GM20431 (cell line): ENCODE measurements at regions not wholly inside any gene's neighbourhood (a gene's known extent, or its start where the extent isn't known, plus 50 kb on each side); places are given as distances from the start of the nearest gene placed in this dataset.

Experiments used
- in situ Hi-C: fragments of 300-500 bp; cut with MseI, MboI; formaldehyde crosslinking; loops from one replicate; pipeline ENCODE4 v1.15.0; 2020; ENCODE audit warnings: low sequenced_read_pairs; ENCODE audit not compliant: unreplicated experiment

DNA sequence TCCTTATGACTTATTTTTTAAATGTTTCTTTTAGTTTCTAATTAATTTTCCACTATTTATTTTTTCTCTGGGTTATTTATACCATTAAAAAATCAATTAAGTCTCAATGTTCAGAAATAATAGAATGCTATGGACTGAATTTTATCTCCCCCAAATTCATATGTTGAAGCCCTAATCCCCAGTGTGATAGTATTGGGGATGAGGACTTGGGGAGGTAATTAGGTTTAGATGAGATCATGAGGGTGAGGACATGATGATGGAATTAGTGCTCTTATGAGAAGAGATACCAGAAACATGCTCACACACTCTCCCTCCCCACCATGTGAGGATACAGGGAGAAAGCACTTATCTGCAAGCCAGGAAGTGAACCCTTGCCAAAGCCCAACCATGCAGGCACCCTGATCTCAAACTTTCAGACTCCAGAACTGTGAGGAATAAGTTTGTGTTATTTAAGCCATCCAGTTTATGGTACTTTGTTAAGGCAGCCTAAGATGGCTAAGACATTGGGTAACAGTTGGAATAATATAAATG lies 202.6 kb downstream of the MDFIC start:
- in situ Hi-C loops: no loop called here

GRCh38 chr7:115123441-115123840 lies 201.5 kb downstream of the MDFIC start:
- in situ Hi-C loops: no loop called here

GRCh38 chr7:115122388-115122787 lies 200.5 kb downstream of the MDFIC start:
- in situ Hi-C loops: no loop called here

DNA sequence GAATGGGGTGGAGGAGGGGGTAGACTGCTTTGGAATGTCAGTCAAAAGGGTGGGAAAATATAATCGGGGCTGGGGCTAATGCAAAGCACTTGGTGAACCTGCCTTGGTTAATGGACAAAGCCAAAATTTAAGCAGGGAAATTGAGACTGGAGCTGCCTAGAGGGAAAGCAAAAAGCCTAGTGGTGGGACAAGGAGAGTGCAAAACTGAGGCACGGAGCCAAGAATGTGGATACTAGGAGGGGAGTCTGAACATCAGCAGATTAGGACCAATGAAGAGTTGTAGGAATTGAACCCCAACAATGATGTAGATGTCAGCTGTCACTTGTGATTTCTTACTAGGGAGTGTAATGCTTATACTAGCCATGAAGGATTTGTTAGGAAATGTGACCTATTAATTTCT lies 195.9 kb downstream of the MDFIC start:
- in situ Hi-C loops: no loop called here

DNA sequence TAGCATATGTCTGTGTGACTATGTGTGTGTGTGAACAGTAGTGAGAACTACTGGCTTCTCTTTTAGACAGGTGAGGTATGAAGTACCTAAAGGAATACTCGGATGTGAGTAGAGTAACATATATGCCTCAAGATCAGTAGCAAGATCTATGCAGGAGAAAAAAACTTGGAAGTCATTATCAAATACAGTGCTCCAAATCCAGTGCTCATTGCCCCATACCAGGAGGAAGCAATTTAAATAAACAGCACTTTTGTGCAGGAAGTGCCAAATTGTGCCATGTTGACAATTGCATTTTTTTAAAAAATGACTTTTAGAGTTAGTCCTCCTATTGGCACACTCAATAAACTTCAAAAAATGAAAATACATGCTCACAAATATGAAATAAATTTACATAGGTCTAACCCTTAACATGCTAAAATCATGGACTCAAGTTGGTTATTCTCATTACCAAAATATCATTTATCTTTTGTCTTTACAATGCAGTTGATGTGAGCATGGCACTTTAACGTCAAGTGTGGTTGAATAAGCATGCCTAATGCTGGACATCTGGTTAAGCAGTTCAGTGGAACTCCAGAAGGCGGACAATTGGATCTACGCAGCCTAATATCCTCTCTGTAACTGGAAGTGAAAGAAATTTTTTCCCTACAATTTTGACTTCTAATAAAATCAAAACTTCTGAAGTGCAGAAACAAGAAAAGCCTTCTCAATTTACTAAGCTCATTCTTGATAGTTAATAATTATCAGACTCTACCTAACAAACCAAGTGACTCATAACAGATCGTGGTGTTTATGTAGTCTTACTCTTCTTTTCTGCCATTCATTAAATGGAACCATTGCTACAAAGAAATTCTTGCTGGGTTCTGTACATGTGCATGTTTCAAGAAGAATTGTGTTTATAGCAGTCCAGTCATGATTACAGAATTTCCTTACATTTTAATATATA lies 195.2 kb downstream of the MDFIC start:
- in situ Hi-C loops: no loop called here

GRCh38 chr7:115113776-115114175 lies 191.9 kb downstream of the MDFIC start:
- in situ Hi-C loops: no loop called here

- in situ Hi-C loops: no loop called here
Measured at GRCh38 chr7:115113131-115113530, 191.2 kb downstream of the MDFIC start.

DNA sequence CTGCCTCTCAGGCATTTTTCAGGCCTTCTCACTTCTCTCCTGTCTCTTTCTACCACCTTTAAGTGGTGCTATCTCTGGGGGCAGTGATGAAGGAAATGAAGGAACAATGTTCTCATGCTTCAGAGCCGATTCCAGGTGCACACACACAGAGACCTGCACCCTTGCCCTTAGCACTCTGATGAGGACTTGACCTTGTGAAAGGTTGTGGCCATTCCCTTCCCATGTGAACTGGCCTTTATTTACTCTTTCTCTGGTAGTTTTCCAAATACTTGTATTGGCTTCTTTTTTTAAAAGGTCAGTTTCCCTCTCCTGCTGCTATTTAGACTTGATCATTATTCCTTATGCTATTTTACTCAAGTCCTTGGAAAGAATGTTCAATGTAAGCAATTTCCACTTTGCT lies 188.6 kb downstream of the MDFIC start:
- in situ Hi-C loops: no loop called here

DNA sequence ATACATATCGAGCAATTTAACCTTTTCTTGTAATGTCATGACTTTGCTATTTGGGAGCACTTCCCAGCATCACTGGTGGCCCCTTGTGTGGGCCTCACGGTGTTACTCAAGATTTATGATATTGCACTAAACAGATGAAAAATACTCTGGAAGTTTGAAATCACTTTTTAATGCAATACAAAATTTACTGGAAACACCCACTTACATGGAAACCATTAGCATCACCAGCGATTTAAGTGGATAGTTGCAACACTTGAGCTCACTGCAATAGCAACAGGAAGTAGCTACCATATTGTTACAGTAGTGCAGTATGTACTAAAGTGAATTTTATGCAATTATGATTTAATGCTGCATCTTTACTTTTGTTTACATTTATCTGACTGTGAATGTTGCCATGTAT lies 184.4 kb downstream of the MDFIC start:
- in situ Hi-C loops: no loop called here

- in situ Hi-C loops: no loop called here
Measured at GRCh38 chr7:115102738-115103137, 180.8 kb downstream of the MDFIC start.

- in situ Hi-C loops: no loop called here
Measured at GRCh38 chr7:115101199-115101598, 179.3 kb downstream of the MDFIC start.

DNA sequence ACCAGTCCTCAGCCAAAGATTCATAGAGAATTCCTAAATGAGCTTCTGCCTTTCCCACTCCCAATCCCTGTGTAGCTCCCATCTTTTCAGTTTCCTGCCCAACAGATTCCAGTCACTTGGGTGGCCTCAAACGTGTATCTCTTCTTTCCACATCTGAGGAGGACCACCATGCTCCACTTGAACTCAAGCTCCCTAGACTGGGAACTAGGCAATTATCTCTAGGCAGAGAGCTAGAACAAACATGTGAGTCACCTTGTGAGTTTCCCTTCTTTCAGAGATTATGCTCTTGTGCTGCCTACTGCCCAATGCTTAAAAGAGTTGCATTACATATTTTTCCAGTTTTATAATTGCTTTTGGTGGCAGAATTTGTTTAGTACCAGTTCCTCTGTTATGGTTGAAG lies 178.0 kb downstream of the MDFIC start:
- in situ Hi-C loops: no loop called here

DNA sequence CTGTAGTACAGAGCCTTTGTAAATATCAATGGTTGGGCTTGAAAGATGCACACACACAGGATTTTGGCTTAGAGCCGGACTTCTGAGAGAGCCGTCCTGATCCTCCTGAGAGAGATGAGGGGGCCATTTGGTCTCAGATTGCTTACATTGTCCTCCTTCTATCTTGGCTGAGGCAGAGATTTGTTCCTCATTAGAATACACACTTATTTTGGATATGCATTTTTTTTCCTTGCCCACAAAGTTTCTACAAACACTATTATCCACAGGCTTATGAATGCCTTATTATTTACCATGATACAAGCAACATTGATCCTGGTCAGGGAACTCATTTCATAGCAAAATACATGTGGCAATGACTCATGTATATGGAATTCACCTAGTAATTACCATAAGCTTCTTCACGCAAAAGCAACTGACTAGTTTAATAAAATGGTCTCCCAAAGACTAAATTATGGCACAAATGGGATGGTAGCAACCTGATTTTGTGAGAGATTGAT lies 175.3 kb downstream of the MDFIC start:
- in situ Hi-C loops: no loop called here

DNA sequence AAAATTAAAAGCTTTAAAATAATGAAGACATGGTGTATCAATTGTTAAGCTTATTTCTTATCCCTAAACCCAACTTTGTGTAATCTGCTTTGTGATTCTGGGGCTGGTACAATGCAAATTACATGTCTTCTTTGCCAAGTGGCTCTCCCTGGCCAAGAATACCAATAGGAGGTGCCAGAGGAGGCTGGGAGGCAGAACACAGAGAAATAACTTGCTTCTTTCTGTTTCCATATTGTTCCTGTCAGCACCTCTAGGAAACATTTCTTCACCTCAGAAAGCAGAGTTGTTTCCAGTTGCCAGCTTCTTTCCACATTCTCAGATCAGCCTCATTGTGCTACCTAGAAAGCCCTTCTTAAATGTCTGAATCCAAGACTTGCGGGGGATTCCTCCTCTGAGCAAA lies 174.4 kb downstream of the MDFIC start:
- in situ Hi-C loops: no loop called here

GRCh38 chr7:115094163-115094562 lies 172.3 kb downstream of the MDFIC start:
- in situ Hi-C loops: no loop called here

- in situ Hi-C loops: no loop called here
Measured at GRCh38 chr7:115088893-115089292, 167.0 kb downstream of the MDFIC start.

- in situ Hi-C loops: no loop called here
Measured at GRCh38 chr7:115087437-115087836, 165.5 kb downstream of the MDFIC start.

- in situ Hi-C loops: no loop called here
Measured at GRCh38 chr7:115086146-115086841, 164.4 kb downstream of the MDFIC start.

GRCh38 chr7:115085421-115085820 lies 163.5 kb downstream of the MDFIC start:
- in situ Hi-C loops: no loop called here

- in situ Hi-C loops: no loop called here
Measured at GRCh38 chr7:115083935-115084334, 162.0 kb downstream of the MDFIC start.

GRCh38 chr7:115081772-115082171 lies 159.9 kb downstream of the MDFIC start:
- in situ Hi-C loops: no loop called here
